GM18519 (cell line): ENCODE measurements at regions not wholly inside any gene's neighbourhood (a gene's known extent, or its start where the extent isn't known, plus 50 kb on each side); places are given as distances from the start of the nearest gene placed in this dataset.

Experiments
- ATAC-seq: cut with Tn5 transposase; IDR thresholded peaks from one replicate; pipeline ENCODE4 v1.9.1; 2021; ENCODE audit warnings: mild to moderate bottlenecking, moderate library complexity; ENCODE audit not compliant: unreplicated experiment, low FRiP score

DNA sequence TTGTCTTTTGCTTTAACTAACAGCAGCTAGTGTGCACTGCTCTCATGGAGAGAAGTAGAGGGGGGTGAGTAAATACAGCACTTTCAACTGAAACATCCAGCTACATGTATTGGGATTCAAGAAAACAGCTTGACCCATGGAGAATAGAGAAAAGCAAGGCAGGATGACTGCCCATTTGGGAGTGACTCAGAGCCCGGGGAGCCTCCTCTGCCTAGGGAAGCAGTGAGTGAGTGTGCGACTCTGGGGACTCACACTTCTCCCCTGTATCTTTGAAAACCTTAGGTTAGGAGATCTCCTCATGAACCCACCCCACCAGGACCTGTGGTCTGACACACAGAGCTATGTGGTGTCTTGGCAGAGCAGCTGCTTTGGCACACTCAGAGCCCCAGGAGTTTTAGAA is 82.0 kb upstream of the PTGFR start:
- ATAC-seq: no peak

DNA sequence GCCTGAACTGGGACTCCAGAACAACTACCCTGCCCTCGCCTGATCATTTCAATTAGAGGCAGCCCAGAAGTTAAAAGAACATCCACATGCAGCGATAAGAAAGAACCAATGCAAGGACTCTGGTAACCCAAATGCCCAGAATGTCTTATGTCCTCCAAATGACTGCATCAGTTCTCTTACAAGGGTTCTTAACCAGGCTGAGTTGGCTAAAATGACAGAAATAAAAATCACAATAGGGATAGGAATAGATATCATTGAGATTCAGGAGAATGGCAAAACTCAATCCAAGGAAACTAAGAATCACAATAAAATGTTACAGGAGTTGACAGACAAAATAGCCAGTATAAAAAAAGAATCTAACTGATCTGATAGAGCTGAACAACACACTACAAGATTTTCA is 80.1 kb upstream of the PTGFR start:
- no peak for ATAC-seq

DNA sequence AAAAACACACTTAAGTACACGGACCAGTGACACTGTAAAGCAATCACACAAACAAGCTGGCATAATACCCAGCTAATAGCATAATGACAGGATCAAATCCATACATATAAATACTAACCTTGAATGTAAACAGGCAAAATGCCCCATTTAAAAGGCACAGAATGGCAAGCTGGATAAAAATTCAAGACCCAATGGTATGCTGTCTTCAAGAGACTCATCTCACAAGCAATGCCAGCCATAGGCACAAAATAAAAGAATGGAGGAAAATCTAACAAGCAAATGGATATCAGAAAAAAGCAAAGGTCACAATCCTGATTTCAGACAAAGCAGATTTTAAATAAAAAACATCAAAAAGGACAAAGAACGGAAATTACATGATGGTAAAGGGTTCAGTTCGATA is 79.1 kb upstream of the PTGFR start:
- ATAC-seq: no peak

DNA sequence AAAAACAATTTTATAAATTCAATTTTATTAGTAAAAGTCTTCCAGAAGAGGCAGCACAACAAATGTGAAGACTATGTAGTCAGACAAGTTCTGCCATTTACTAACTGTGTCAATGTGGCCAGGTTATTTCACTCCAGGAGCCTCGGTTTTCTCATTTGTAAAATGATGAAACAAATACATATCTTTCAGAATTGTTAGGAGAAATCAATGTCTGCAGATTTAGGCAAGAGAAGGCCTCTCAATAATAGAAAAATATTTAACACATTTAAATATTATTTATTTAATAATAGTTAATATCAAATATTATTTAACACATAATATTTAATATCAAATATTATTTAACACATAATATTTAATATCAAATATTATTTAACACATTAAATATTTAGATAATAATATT is 75.6 kb upstream of the PTGFR start:
- no peak for ATAC-seq

DNA sequence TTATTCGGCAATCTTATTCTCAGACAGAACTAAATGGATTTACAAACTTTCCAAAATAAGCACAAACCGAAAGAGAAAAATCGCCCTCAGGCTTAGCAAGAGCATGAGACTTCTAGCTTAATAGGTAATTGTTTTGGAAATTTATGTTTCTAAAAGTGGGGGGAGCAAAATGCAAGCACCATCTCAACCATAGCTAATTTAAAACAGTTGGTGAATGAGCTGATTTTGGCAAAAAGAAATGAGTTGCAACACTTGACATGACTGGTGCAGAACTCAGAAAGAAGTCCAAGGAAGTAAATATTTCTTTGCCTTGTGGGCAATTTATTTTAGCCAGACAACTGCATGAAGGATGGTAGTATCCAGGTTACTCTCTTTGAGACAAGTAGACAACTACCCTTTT is 71.5 kb upstream of the PTGFR start:
- no peak for ATAC-seq

DNA sequence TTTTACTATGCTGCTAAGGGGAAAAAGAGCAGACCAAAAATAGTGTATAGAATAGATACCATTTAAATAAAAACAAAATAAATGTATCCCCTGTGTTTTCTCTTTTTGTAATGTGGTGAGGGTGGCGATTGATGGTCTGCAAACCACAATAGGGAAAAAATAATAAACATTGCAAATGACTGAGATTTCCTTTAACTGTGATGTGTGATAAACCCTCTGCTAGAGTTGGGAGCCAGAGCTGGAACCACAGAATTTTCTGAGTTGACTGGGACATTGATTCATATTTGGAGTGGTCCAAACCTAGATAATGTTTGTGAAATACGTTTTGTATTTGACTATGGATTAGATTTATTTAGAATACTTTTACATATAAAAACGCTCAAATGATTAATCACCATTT is 70.6 kb upstream of the PTGFR start:
- no peak for ATAC-seq

DNA sequence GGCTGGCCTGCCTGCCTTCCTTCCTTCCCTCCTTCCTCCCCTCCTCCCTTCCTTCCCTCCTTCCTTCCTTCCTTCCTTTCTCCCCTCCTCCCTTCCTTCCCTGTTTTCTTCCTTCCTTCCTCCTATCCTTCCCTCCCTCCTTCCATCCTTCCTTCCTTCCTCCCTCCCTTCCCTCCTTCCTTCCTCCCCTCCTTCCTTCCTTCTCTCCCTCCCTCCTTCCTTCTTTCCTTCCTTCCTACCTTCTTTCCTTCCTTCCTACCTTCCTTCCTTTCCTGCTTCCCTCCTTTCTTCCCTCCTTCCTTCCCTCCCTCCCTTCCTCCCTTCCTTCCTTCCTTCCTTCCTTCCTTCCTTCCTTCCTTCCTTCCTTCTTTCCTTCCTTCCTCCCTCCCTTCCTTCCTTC is 70.1 kb upstream of the PTGFR start:
- no peak for ATAC-seq

DNA sequence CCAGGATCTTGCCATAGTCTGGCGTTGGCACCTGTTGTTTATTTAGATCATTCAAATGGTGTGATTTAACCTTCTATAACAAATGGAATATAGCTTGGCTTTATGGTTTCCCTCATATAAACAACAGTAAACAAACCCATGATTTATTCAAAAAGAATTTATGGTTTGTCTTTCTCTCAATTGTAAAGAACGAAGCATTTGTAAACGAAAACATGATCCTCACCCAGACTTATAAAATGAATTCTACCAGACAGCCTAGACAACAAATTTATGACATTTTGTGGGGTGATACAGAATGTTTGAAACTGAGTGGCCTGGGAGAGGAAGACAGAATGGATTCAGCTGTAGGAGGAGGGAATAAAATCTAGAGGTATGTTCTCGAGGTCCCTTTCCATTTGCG is 66.1 kb upstream of the PTGFR start:
- ATAC-seq: no peak

DNA sequence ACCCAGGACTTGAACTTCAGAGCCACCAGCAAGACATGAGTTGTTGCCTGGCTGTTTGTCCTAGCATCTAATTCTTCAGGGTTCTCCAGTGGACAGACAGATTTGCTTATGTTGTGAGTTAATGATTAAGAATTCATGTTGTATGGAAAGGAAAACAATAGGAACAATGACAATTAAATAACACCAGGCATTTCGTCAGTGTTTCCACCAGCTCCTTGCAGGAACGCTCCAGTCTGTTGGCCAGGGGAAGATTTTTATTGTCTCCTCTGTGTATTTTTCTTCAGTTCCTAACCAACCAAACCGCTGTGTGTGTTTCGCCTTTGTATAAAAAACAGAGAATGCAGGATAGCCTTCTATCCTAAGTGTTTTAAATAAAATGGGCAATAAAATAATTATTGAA is 64.4 kb upstream of the PTGFR start:
- no peak for ATAC-seq

DNA sequence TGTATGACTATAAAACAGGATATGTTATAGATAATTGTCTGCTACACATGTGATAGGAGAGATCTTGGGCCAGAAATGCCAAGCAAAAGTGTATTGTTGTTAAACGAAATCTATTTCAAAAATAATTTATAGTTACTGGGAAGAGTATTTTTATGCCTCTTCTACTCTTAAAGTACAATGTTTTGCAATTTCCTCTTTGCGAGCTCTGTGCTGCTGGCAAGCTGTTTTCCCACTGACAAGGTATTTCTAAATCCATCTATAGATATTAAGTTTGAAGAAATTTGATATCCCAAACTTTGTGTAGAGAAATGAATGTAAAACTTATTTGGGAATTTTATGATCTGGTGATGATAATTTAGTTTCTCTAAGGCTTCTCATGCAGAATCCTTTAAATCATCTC is 63.3 kb upstream of the PTGFR start:
- no peak for ATAC-seq

DNA sequence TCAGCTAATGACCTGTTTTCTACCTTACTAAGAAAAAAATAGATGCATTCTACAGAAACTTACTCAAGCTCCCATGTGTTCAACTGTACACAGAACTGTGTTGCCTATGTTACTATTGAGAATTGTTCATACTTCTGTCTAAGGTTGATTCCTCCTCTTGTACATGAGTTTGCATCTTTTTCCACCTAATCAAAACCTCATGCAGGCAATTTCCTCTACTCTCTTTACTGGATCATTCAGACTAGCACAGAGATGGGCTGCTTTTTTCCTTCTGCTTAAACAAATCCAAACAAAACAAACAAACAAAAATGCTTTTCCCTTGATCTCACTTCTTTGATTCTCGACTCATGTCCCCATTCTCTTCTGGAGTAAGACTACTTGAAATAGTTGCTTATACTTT is 58.8 kb upstream of the PTGFR start:
- no peak for ATAC-seq

DNA sequence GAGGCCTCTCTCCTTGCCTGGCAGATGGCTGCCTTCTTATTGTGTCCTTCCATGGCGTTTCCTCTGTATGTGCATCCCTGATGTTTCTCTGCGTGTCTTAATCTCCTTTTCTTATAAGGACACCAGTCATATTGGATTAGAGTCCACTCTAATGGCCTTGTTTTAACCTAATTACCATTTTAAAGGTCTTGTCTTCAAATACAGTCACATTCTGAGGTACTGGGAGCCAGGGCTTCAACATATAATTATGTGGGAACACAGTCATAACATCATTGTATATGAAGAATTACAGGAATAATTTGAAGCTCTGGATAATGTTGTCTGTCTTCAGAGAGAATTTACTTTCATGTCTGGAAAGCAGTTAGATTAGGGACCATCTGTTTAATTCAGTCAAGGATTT is 56.4 kb upstream of the PTGFR start:
- no peak for ATAC-seq

DNA sequence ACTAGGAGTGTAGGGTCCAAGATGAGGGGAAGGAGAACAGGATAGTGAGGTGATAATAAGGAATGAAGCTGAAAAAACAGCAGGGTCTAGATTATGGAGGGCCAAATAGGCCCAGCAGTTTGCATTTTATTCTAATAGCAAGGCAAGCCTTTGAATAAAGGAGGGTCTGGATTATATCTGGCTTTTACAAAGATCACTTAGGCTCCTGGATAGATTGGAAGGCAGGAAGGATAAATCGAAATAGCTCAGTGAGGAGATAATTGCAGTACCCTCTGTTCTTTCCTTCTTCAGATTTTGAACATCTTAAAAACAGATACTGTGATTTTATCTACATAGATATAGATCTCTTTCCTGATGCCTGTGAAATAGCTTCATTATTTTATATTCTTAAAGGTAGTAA is 53.8 kb upstream of the PTGFR start:
- no peak for ATAC-seq

DNA sequence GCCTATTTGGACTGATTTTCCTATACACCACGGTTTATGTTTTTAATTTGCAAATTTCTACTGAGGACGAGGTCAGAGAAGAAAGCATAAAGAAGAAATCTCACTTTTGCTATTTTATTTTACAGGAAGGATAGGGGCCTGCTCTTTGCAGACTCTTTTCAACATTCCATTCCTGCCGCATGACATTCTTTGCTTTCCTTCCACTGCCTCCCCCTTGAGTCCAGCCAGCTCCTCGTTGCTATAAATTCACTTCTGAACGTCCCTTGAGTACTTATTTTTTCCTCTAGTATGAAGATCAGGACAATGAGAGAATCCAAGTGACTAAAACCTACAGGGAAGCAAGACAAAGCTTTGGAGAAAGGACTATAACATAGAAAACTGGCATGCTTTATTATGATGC is 53.4 kb upstream of the PTGFR start:
- ATAC-seq: no peak

DNA sequence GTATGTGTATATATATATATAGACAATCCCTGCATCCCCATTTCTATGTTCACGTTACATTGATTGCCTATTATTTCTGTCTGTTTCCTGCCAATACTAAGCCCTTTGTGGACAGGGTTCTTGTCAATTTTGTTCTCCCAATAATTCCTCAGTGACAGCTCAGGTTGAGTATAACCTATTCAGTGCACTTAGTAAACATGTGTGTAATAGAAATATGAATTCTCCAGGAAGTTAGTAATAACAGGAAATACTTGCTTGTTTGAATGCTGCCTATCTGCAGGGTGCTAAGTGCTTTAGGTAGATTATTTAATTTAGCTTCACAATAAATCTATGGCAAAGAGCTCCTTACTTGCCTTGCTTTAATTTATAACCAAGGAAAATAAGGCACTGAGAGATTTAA is 52.8 kb upstream of the PTGFR start:
- no peak for ATAC-seq

DNA sequence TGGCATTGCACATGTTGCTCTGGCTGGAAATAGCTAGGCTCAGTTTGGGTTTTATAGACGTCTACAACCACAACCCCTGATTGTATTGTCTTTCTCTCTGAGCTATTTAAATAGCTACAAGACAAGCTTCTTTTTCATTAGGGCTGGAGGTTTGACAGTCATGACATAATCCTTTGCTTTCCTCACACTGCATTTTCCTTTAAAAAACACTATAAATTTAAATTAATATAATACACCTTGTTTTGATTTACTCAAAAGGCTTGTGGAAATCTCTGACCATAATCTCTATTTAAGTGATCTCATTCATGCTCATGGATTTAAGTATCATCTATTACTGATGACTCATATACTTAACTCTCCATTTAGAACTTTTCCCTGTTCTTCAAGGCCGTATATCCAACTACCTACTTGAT is 50.4 kb upstream of the PTGFR start:
- no peak for ATAC-seq
